ENCODE measurements at regions not wholly inside any gene's neighbourhood (a gene's known extent, or its start where the extent isn't known, plus 50 kb on each side); places are given as distances from the start of the nearest gene placed in this dataset.
"Not testable (repeated sequence)": the region's sequence is repeated elsewhere in the genome, so short reads cannot be mapped to it uniquely, and the experiment has no call there.

- Histone ChIP-seq H3K27ac (no peak overlapping the region), H3K36me3 (no peaks in the 10 kb centered on the region), H3K4me3 (ENCODE audit: low read depth, low read length) (no peak overlapping the region), H3K9me3 (ENCODE audit: severe bottlenecking) (no peaks in the 10 kb centered on the region), H3K27me3 (ENCODE audit: insufficient read depth, low read depth, severe bottlenecking) (no peaks in the 10 kb centered on the region)
- no peak for DNase-seq
- no peak for TF ChIP-seq CTCF (IDR thresholded peaks at IDR 0.05; ENCODE audit: low read depth, low read length)
These were observed 112.7 kb downstream of the GJA1 start for GRCh38 chr6:121548131-121548530.

- DNase-seq, result no peak
- Histone ChIP-seq H3K27ac (no peak overlapping the region), H3K27me3 (ENCODE audit: insufficient read depth, low read depth, severe bottlenecking) (no peaks in the 10 kb centered on the region), H3K4me3 (ENCODE audit: low read depth, low read length) (no peak overlapping the region), H3K9me3 (ENCODE audit: severe bottlenecking) (no peaks in the 10 kb centered on the region), H3K36me3 (no peaks in the 10 kb centered on the region)
- no peak for TF ChIP-seq CTCF (IDR thresholded peaks at IDR 0.05; ENCODE audit: low read depth, low read length)
These were observed 114.3 kb downstream of the GJA1 start for GRCh38 chr6:121549736-121550135.

- Histone ChIP-seq H3K4me3 (ENCODE audit: low read depth, low read length) (no peak overlapping the region), H3K9me3 (ENCODE audit: severe bottlenecking) (no peaks in the 10 kb centered on the region), H3K36me3 (no peaks in the 10 kb centered on the region), H3K27me3 (ENCODE audit: insufficient read depth, low read depth, severe bottlenecking) (no peaks in the 10 kb centered on the region), H3K27ac (no peak overlapping the region)
- no peak for TF ChIP-seq CTCF (IDR thresholded peaks at IDR 0.05; ENCODE audit: low read depth, low read length)
- DNase-seq, result no peak
These were observed 115.1 kb downstream of the GJA1 start for GRCh38 chr6:121550491-121551010.

GRCh38 chr6:121555201-121555600, 119.8 kb downstream of the GJA1 start:
- no peak for TF ChIP-seq CTCF (IDR thresholded peaks at IDR 0.05; ENCODE audit: low read depth, low read length)
- no peaks in the 10 kb centered on the region for H3K36me3 ChIP-seq
- DNase-seq, result no peak

GRCh38 chr6:121556149-121556548, 120.7 kb downstream of the GJA1 start:
- DNase-seq; H3K36me3 ChIP-seq; H3K9me3 ChIP-seq (ENCODE audit: severe bottlenecking); H3K4me3 ChIP-seq (ENCODE audit: low read depth, low read length); H3K27ac ChIP-seq; H3K27me3 ChIP-seq (ENCODE audit: insufficient read depth, low read depth, severe bottlenecking): not testable (repeated sequence)

More at GRCh38 chr6:121555201-121555600, 119.8 kb downstream of the GJA1 start:
- no peaks in the 10 kb centered on the region for H3K9me3 ChIP-seq (ENCODE audit: severe bottlenecking)
- H3K27me3 ChIP-seq (ENCODE audit: insufficient read depth, low read depth, severe bottlenecking), result no peaks in the 10 kb centered on the region
- H3K4me3 ChIP-seq (ENCODE audit: low read depth, low read length), result no peak overlapping the region
- no peak overlapping the region for H3K27ac ChIP-seq

GRCh38 chr6:121557146-121557940, 121.9 kb downstream of the GJA1 start:
- Histone ChIP-seq H3K27ac (no peak overlapping the region), H3K9me3 (ENCODE audit: severe bottlenecking) (no peaks in the 10 kb centered on the region), H3K36me3 (no peaks in the 10 kb centered on the region), H3K4me3 (ENCODE audit: low read depth, low read length) (no peak overlapping the region), H3K27me3 (ENCODE audit: insufficient read depth, low read depth, severe bottlenecking) (no peaks in the 10 kb centered on the region)
- DNase-seq, result no peak
- TF ChIP-seq CTCF (IDR thresholded peaks at IDR 0.05; ENCODE audit: low read depth, low read length), result no peak

Data from WERI-Rb-1 (cell line).